GM23338 (cell line): ENCODE measurements at regions not wholly inside any gene's neighbourhood (a gene's known extent, or its start where the extent isn't known, plus 50 kb on each side); places are given as distances from the start of the nearest gene placed in this dataset.

Source experiments
- ATAC-seq: fragments of 200-7000 bp; cut with Tn5 transposase; 3 replicates; pipeline ENCODE4 v1.9.1; 2020
- DNase-seq: peaks from one replicate; pipeline ENCODE4 v3.0.0-alpha.2; 2015; ENCODE audit warnings: low spot score
- H2AFZ ChIP-seq: fragments of 200-600 bp; sonication (generic); 2 replicates; pipeline ENCODE4 v1.8.0; 2016; ENCODE audit warnings: antibody characterized with exemption, mild to moderate bottlenecking, moderate library complexity
- H3F3A ChIP-seq: fragments of 200-600 bp; sonication (generic); replicated peaks from 2 replicates; pipeline ENCODE4 v1.8.0; 2017; ENCODE audit warnings: antibody characterized with exemption, mixed run types, low read depth
- H3K27ac ChIP-seq: fragments of 200-600 bp; sonication (generic); 2 replicates; pipeline ENCODE4 v1.6.1; 2016; ENCODE audit warnings: low read depth
- H3K27me3 ChIP-seq: fragments of 200-600 bp; sonication (generic); 2 replicates; pipeline ENCODE4 v1.8.0; 2016; ENCODE audit warnings: mild to moderate bottlenecking, mixed run types, moderate library complexity; ENCODE audit not compliant: insufficient read depth
- H3K36me3 ChIP-seq: fragments of 200-600 bp; sonication (generic); 2 replicates; pipeline ENCODE4 v1.8.0; 2016; ENCODE audit warnings: mild to moderate bottlenecking; ENCODE audit not compliant: insufficient read depth
- H3K4me1 ChIP-seq: fragments of 200-600 bp; sonication (generic); 2 replicates; pipeline ENCODE4 v1.8.0; 2016; ENCODE audit warnings: mild to moderate bottlenecking, moderate library complexity; ENCODE audit not compliant: insufficient read depth
- H3K4me2 ChIP-seq: fragments of 200-600 bp; sonication (generic); 2 replicates; pipeline ENCODE4 v1.7.1; 2017; ENCODE audit warnings: mixed run types
- H3K4me3 ChIP-seq: fragments of 200-600 bp; sonication (generic); 2 replicates; pipeline ENCODE4 v1.6.1; 2016; ENCODE audit warnings: mixed run types
- H3K79me2 ChIP-seq: fragments of 200-600 bp; sonication (generic); replicated peaks from 2 replicates; pipeline ENCODE4 v1.8.0; 2017; ENCODE audit warnings: mild to moderate bottlenecking; ENCODE audit not compliant: insufficient read depth
- H3K9me2 ChIP-seq: fragments of 200-600 bp; sonication (generic); 2 replicates; pipeline ENCODE4 v1.8.0; 2017; ENCODE audit not compliant: insufficient read depth
- H4K20me1 ChIP-seq: fragments of 200-600 bp; sonication (generic); replicated peaks from 2 replicates; pipeline ENCODE4 v1.8.0; 2017; ENCODE audit warnings: mild to moderate bottlenecking; ENCODE audit not compliant: insufficient read depth
- H3K27ac Mint-ChIP-seq: 2 replicates; pipeline ENCODE4 v1.8.0; 2020; ENCODE audit warnings: inconsistent platforms, mild to moderate bottlenecking, moderate library complexity, mixed read lengths
- H3K27me3 Mint-ChIP-seq: 3 replicates; pipeline ENCODE4 v1.8.0; 2022; ENCODE audit warnings: low read depth, mild to moderate bottlenecking, moderate library complexity, mixed read lengths, inconsistent platforms; ENCODE audit not compliant: insufficient read depth, poor library complexity
- H3K36me3 Mint-ChIP-seq: 3 replicates; pipeline ENCODE4 v1.8.0; 2021; ENCODE audit warnings: low read depth, mild to moderate bottlenecking, inconsistent platforms, moderate library complexity, mixed read lengths
- H3K4me1 Mint-ChIP-seq: 3 replicates; pipeline ENCODE4 v1.8.0; 2020; ENCODE audit warnings: mild to moderate bottlenecking, inconsistent platforms, mixed read lengths
- H3K4me3 Mint-ChIP-seq: 3 replicates; pipeline ENCODE4 v1.8.0; 2021; ENCODE audit warnings: moderate library complexity, mild to moderate bottlenecking, inconsistent platforms, mixed read lengths
- H3K9me3 Mint-ChIP-seq: 3 replicates; pipeline ENCODE4 v1.8.0; 2020; ENCODE audit warnings: moderate library complexity, mild to moderate bottlenecking, inconsistent platforms, mixed read lengths
- CREB1 ChIP-seq: fragments of 250-450 bp; sonication (Bioruptor Pico); IDR thresholded peaks from 2 replicates; pipeline ENCODE4 v1.5.0; 2020; ENCODE audit warnings: low read depth, mild to moderate bottlenecking, moderate library complexity
- CTCF ChIP-seq, 2 experiments: fragments of 200-600 bp in 1 of 2; sonication (generic) in 1 of 2; conservative IDR thresholded peaks; 2 replicates each; pipeline versions ENCODE4 v1.5.1 to v1.6.1; 2016 to 2017; ENCODE audit warnings: antibody characterized with exemption in 2 of 2, low read depth in 2 of 2, mild to moderate bottlenecking in 2 of 2, moderate library complexity in 1 of 2
- ETS1 ChIP-seq: IDR thresholded peaks from 2 replicates; pipeline ENCODE4 v1.6.1; 2016; ENCODE audit warnings: antibody characterized with exemption
- EZH2 ChIP-seq: fragments of 200-600 bp; sonication (generic); IDR thresholded peaks from one replicate; pipeline ENCODE4 v1.8.0; 2017; ENCODE audit warnings: antibody characterized with exemption, mild to moderate bottlenecking, low read depth; ENCODE audit not compliant: unreplicated experiment
- NANOG ChIP-seq: IDR thresholded peaks from 2 replicates; pipeline ENCODE4 v1.6.1; 2016; ENCODE audit warnings: antibody characterized with exemption, borderline replicate concordance
- ZNF114 ChIP-seq: fragments of 250-450 bp; sonication (Bioruptor Pico); IDR thresholded peaks from 2 replicates; pipeline ENCODE4 v1.5.0; 2020; ENCODE audit warnings: mild to moderate bottlenecking, moderate library complexity
- ZNF331 ChIP-seq: fragments of 250-450 bp; sonication (Bioruptor Pico); IDR thresholded peaks from 2 replicates; pipeline ENCODE4 v1.5.0; 2020; ENCODE audit warnings: low read depth, mild to moderate bottlenecking, moderate library complexity

- Histone ChIP-seq H4K20me1 (no peaks in the 10 kb centered on the region), H3K27me3 (peaks cover 76% of the 10 kb centered on the region), H3K4me2 (peak overlapping the region; percentile 88), H2AFZ (peak overlapping the region; percentile 99; the same call in 1 of the 2 replicates), H3K9me2 (no peaks in the 10 kb centered on the region), H3K4me1 (peaks cover 10% of the 10 kb centered on the region), H3K27ac (no peak overlapping the region), H3K4me3 (peak overlapping the region; percentile 63), H3K79me2 (no peaks in the 10 kb centered on the region), H3F3A (no peaks in the 10 kb centered on the region), H3K36me3 (no peaks in the 10 kb centered on the region)
- TF ChIP-seq EZH2 (no peak), CTCF (conservative IDR thresholded peaks at IDR 0.05; ENCODE audit: low read depth in 2 of 2) (no peak), ETS1 (no peak), ZNF331 (CRISPR knock-in tag) (no peak), CREB1 (CRISPR knock-in tag) (no peak)
- ATAC-seq (no peak), DNase-seq (no peak)
- Mint-ChIP-seq H3K9me3 (no peaks in the 10 kb centered on the region), H3K36me3 (no peaks in the 10 kb centered on the region; the same call in 2 of the 3 replicates), H3K4me1 (peaks cover 17% of the 10 kb centered on the region), H3K27me3 (peaks cover 20% of the 10 kb centered on the region), H3K27ac (no peak overlapping the region), H3K4me3 (peak overlapping the region; percentile 84)
These were observed 113.3 kb upstream of the SERTAD2 start for GRCh38 chr2:64766841-64767669.

- Histone ChIP-seq H4K20me1 (no peaks in the 10 kb centered on the region), H3K79me2 (no peaks in the 10 kb centered on the region), H3K4me3 (peak overlapping the region; percentile 63), H2AFZ (peak overlapping the region; percentile 99), H3K27me3 (peaks cover 75% of the 10 kb centered on the region), H3F3A (no peaks in the 10 kb centered on the region), H3K9me2 (no peaks in the 10 kb centered on the region), H3K36me3 (no peaks in the 10 kb centered on the region), H3K4me1 (peaks cover 10% of the 10 kb centered on the region), H3K27ac (no peak overlapping the region; the same call in 1 of the 2 replicates), H3K4me2 (peak overlapping the region; percentile 88)
- no peaks in the 10 kb centered on the region for H3K9me3 Mint-ChIP-seq
- DNase-seq (peak; percentile 88), ATAC-seq (peak; percentile 94)
- no peak overlapping the region for H3K27ac Mint-ChIP-seq
- peaks cover 17% of the 10 kb centered on the region for H3K4me1 Mint-ChIP-seq
- no peaks in the 10 kb centered on the region; the same call in 2 of the 3 replicates for H3K36me3 Mint-ChIP-seq
- peaks cover 20% of the 10 kb centered on the region for H3K27me3 Mint-ChIP-seq
- peak overlapping the region; percentile 84 for H3K4me3 Mint-ChIP-seq
- TF ChIP-seq CTCF (conservative IDR thresholded peaks at IDR 0.05; ENCODE audit: low read depth in 2 of 2) (0 out of 4 replicates have a peak, but pooled peaks of 1 of the 2 experiments have one; percentile 0), ZNF114 (CRISPR knock-in tag) (no peak), NANOG (no peak)
These were observed 114.2 kb upstream of the SERTAD2 start for GRCh38 chr2:64767670-64768468.
